GM12874 (cell line): ENCODE measurements at regions not wholly inside any gene's neighbourhood (a gene's known extent, or its start where the extent isn't known, plus 50 kb on each side); places are given as distances from the start of the nearest gene placed in this dataset.

ENCODE experiments used
- TF ChIP-seq, protein P1 (sequence below): IDR thresholded peaks from 2 replicates; pipeline ENCODE4 v1.5.1; 2011; ENCODE audit warnings: low read depth, mild to moderate bottlenecking, control low read depth, low read length, moderate library complexity; ENCODE audit not compliant: insufficient read depth

DNA sequence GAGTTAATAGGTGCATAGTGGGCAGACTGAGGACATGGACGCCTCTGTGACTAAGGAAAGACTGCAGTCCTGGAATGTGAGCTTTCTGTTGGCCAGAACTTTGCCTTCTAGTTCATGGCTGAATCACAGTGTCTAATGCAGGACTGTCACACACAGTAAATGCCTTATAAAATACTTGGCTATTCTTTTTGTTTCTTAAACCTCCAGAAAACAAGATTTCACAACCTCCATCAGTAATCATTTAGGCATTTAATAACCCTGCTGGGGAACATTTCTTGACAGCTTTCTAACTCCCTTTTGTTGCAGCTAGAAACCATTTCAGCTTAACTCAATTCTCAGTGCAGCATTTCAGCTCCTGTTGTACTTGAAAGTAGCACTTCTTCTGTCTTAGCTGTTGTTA is 335.8 kb upstream of the DDI1 start:
- TF ChIP-seq, protein P1, sequence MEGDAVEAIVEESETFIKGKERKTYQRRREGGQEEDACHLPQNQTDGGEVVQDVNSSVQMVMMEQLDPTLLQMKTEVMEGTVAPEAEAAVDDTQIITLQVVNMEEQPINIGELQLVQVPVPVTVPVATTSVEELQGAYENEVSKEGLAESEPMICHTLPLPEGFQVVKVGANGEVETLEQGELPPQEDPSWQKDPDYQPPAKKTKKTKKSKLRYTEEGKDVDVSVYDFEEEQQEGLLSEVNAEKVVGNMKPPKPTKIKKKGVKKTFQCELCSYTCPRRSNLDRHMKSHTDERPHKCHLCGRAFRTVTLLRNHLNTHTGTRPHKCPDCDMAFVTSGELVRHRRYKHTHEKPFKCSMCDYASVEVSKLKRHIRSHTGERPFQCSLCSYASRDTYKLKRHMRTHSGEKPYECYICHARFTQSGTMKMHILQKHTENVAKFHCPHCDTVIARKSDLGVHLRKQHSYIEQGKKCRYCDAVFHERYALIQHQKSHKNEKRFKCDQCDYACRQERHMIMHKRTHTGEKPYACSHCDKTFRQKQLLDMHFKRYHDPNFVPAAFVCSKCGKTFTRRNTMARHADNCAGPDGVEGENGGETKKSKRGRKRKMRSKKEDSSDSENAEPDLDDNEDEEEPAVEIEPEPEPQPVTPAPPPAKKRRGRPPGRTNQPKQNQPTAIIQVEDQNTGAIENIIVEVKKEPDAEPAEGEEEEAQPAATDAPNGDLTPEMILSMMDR: no peak

DNA sequence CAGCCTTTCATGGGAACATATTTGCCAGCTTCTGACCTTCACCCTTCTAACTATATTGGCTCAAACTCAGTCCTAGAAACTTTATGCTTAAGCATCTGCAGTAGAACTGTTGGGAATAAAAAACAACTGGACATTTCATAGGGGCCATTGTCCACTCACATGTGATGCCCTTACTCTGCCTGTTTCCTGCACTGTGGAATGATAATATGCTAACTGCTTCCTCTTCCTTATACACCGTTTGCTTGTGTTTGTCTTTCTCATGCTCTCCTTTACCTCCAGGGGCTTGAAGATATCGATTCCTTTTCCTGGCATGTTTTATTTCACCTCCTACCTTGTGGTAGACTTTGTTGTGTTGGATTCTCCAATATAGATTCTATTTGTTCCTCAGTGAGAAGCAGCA is 333.0 kb upstream of the DDI1 start:
- TF ChIP-seq, protein P1: no peak

DNA sequence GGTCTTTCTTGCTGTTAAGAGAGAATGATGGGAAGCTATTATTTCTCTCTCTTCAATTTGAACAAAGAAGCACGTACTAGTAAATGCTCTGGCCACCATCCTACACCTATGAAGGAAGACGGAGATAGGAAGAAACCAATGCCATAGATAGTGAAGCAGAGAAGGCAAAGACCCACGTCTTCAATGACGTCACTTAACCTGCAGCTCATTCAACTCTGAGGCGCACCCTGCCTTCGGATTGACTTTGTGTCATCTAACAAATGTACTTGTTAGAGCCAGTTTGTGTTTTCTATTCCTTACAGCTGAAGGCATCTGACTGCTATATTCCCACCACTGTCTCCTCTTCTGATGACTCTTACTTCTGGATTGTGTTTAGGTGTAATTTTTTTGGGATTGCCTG is 332.5 kb upstream of the DDI1 start:
- TF ChIP-seq, protein P1: no peak

DNA sequence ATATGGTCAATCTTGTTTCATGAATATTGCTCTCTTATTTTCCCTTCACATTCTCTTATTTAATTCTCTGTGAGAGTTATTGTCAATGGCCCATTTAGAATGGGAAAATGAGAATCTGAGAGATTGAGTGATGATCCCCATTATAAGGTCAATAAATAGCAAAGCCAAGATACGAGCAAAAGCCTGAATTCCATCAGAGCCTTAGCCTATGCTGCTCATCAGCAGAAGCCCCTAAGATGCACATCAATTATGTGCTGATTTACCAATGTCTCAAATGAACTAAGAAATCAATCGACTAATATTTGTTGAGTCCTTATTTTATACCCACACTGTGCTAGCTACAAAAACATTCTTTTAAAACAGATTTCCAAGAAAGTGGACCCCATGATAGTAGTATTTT is 330.8 kb upstream of the DDI1 start:
- TF ChIP-seq, protein P1: no peak

DNA sequence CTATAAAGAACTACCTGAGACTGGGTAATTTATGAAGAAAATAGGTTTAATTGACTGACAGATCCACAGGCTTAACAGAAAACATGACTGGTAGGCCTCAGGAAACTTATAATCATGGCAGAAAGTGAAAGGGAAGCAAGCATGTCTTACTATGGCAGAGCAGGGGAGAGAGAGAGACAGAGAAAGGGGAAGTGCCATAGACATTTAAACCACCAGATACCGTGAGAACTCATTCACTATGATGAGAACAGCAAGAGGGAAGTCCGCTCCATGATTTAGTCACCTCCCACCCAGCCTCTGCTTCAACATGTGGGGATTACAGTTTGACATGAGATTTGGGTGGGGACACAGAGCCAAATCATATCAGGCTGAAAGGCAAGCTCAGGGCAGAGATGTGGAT is 327.1 kb upstream of the DDI1 start:
- TF ChIP-seq, protein P1: no peak

DNA sequence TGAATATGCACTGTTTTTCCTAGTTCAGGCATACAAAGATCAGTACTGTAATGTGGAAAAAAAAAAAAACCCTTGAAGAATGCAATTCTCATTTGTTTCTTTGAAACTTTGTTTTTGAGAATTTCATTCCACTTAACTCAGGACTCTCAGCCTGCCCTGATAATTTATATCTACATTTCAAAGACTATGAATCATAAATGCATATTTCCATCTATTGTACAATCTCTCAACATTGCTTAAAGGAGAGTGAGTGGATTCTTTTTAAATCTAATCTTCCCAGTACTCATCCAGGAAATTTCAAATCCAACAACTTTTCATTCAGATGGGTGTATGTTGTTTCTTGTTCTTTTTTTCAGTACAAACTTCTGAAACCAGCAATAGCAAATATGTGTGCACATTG is 322.2 kb upstream of the DDI1 start:
- TF ChIP-seq, protein P1: no peak

DNA sequence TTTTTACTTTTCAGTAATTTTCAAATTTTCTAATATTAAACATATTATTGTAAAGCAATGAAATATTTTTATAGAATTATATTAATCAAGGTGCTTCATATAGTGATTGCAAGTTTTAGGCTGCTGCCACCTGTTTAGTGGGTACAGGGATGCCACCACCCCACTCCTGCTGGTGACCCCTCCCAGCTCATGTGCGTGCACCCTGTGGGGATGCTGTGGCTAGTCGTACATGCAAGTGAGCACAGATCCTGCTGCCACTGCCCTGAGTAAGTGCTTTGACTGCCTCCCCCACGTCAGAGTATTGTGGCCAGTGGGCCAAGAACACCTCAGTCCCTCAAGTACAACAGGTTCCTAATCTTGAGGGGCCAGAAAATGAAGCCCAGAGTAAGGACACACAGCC is 320.1 kb upstream of the DDI1 start:
- TF ChIP-seq, protein P1: no peak

DNA sequence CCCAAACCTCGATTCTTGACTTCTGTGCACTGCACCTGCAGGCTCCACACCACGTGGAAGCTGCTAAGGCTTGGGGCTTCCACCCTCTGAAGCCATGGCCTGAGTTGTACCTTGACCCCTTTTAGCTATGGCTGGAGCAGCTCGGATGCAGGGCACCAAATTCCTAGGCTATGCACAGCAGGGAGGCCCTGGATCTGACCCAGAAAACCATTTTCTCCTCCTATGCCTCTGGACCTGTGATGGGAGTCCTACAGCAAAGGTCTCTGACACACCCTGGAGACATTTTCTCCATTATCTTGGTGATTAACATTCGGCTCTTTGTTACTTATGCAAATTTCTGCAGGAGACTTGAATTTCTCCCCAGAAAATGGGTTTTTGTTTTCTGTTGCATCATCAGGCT is 309.2 kb upstream of the DDI1 start:
- TF ChIP-seq, protein P1: no peak
